ENCODE measurements at regions not wholly inside any gene's neighbourhood (a gene's known extent, or its start where the extent isn't known, plus 50 kb on each side); places are given as distances from the start of the nearest gene placed in this dataset.
"Not testable (repeated sequence)": the region's sequence is repeated elsewhere in the genome, so short reads cannot be mapped to it uniquely, and the experiment has no call there.

DNA sequence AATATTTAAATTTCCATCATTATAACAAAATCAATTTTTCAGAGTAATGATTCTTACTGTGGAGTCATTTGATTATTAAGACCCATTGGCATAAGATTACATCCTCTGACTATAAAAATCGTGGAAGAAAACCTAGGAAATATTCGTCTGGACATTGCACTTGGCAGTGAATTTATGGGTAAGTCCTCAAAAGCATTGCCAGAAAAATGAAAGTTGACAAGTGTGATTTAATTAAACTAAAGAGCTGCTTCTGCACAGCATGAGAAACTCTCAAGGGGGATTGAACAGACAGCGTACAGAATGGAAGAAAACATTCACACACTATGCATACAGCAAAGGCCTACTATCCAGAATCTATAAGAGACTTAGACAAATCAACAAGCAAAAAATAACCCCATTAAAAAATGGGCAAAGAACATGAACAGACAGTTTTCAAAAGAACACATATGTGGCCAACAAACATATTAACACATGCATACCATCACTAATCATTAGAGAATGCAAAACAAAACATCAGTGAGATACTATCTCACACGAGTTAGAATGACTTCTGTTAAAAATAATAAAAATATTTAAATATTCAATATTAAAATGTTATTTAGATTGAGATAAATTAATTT, 111.4 kb downstream of the CCDC74A start:
- DNase-seq = not testable (repeated sequence)

DNA sequence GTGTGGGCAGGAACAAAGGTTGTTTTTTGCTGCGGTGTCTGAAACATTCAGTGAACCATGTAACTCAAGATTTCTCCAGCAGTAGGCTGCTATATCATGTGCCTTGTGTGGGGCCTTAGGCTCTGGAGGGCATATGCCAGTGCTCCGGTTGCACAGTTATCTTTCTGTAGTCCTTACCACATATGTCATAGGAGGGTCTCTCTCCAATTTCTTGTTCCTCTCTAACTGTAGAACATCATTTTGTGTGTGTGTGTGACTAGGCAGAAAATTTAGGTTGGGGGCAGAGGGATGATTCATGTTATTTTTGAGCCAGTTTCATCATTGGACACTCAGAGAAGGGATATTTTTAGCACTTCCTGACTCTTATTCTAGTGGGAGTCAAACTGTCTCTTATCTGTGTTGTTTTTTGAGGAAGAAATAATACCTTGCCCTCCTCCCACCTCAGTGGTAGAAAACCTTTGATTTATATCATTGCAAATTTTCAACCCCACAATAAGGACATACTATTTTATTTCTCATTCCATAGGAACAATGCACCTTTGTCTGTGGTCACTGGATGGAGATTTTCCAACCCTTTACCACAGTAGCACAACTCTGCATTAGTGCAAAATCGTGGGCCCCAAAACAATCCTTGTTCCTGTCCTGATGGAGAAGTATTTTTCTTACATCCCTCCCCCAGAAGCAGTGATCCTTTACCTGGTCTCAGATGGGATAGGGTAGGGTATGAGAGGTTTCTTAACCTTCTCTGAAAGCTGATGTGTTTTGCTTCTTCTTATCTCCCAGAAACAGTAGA, 113.9 kb downstream of the CCDC74A start:
- DNase-seq = peak in 1 of 3 donors; percentile 18

DNA sequence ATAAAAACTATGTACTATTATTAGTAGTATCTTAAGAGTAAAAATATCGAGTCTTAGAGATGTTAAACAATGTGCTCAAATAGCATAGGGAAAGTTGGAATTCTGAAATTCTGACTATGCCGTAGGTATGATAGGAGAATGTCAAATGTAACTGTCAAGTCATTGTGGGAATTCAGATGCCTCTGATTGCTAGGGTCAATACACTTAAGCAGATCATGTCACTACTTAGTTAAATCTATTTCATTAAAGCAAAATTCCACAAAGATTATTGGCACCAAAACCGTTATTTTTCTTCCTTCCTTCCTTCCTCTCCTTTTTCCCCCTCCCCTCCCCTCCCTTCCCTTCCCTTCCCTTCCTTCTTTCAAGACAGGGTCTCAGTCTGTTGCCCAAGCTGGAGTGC, 115.5 kb downstream of the CCDC74A start:
- DNase-seq = not testable (repeated sequence)

DNA sequence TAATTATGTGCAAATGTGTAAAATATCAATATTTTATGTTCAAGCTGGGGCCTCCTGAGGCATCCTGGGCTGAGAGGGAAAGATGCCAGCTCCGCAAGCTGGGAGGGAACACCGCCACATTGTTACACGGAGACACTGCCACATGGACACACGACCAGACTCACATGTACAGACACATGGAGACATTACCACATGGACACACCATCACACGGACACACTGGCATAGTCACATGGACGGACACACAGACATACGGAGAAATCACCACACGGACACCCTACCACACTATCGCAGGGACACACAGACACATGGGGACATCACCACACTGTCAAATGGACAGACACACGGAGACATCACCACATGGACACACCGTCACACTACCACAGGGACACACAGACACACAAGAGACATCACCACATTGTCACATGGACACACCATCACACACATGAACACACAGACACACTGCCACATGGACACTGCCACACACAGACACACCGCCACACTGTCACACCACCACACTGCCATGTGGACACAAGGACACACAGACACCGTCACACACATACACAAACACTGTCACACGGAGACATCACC, 117.6 kb downstream of the CCDC74A start:
- no peak for DNase-seq

DNA sequence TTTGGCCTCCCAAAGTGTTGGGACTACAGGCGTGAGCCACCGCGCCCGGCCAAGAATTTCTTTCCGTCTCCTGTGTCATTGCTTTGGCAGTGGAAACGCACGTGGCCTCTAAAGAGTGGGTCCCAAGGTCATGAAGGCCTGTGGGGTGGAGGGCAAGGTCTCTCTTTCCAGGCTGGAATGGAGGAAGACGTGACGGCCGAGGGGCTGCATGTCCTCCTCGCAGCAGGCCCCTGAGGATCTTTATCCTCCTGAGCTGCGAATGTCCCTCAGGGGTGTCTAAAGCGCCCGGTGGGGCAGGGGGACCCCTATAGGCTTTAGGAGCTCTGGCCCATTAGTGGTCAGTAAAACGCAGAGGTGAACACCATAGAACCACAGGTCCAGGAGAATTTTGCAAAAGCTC, 118.5 kb downstream of the CCDC74A start:
- not testable (repeated sequence) for DNase-seq

DNA sequence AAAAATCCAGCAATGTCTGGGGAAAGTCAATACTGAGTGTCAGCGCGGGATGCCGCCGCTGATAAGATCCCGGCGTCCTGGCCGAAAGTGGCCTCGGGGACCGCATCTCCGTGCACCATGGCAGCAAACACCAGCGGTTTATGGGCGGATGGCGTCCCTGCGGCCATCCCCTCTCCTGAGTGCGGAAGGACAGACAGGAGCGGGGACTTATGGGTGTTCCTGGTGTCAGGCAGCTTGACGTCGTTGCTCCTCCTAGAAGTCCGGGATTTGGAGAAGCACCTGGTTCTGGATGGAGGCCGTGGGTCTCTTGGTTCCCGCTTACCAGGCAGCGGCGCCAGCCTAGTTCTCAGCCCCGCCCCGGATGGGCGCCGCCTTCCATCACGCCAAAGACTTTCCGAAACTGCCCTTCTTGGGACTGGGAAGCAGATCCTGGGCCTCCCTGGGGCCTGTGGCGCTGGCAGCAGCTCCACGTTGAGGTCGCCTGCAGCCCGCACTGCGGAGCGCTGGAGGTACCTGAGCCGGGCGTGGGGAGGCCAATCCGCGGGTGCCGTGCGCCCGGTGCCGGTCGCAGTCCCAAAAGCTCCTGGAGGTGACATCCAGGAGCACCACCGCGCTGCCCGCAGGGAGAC, 119.1 kb downstream of the CCDC74A start:
- no peak for DNase-seq

DNA sequence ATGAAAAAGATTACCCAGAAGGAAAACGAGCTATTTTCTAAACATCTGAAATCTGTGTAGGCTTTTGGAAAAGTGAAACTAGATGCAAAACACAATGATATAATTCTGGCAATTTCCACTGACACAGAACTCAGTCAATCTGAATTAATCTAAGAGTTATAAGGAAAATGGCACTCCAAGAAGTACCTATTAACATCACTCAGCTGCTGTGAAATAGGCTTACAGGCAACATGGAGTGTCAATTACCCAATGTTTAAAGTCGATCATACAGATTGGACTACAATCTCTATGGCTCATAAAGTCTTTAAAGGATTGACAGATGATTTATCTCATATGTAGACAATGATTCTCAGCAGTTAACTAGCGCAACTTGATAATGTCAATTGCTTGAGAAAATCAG, 120.9 kb downstream of the CCDC74A start:
- not testable (repeated sequence) for DNase-seq

DNA sequence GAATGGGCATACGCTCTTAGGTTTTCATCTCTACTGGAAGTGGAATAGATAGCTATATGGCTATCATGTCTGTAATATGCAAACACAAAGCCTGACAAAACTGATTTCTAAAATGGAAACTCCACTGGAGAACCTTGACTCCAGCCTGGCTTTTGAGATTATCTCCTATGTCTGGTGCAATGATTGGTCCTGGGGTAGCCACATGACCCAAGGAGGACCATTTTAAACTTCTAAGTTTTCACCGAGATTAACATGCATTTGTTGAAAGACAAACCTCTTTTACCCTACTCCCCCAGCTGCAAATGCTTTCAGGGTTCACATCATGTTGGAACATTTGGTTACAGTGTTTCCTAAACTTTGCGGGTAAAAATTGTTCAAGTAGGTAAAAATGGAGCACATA, 124.6 kb downstream of the CCDC74A start:
- DNase-seq = not testable (repeated sequence)

DNA sequence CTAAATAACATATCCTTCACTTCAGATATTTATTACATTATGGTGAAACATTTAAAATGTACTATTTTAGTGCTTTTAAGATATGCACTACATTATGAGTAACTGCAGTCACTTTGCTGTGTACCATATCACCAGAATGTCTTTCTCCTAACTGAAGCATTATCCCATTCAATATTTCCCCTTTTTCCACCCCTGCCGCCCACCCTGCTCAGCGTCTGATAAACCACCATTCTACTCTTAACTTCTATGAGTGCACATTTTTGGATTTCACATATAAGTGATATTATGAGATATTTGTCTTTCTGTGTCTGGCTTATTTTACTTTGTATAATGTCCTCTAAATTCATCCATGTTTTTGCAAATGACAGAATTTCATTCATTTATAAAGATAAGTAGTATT, 126.4 kb downstream of the CCDC74A start:
- DNase-seq = not testable (repeated sequence)

DNA sequence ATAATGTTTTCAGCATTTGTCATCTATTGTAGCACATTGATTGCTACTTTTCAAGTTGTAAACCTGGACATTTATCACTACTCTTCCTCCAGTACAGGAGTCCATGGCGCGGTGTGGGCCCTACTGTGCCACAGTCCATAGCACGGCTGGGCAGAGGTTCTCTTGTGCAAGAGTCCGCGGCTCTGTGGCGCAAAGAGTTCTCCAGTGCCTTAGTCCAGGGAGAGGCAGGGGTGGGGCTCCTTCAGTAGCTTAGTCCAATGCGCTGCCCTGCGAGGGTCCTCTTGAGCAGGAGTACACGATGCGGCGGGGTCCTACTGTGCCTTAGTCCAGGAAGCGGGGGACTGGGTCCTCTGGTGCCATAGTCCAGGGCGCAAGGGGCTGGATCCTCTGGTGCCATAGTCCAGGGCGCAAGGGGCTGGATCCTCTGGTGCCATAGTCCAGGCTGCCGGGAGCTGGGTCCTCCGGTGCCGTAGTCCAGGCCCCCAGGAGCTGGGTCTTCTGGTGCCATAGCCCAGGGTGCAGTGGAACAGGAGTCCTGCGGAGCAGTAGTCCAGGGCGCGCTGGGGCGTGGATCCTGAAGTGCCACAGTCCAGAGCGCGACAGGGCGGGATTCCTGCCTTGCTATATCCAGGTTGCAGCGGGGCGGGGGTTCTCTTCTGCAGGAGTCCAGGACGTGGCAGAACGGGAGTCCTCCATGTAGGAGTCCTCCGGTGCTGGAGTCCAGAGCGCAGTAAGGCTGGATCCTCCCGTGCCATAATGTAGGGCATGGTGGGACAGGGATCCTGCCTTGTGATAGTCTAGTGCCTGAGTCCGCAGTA, 129.3 kb downstream of the CCDC74A start:
- DNase-seq = no peak

DNA sequence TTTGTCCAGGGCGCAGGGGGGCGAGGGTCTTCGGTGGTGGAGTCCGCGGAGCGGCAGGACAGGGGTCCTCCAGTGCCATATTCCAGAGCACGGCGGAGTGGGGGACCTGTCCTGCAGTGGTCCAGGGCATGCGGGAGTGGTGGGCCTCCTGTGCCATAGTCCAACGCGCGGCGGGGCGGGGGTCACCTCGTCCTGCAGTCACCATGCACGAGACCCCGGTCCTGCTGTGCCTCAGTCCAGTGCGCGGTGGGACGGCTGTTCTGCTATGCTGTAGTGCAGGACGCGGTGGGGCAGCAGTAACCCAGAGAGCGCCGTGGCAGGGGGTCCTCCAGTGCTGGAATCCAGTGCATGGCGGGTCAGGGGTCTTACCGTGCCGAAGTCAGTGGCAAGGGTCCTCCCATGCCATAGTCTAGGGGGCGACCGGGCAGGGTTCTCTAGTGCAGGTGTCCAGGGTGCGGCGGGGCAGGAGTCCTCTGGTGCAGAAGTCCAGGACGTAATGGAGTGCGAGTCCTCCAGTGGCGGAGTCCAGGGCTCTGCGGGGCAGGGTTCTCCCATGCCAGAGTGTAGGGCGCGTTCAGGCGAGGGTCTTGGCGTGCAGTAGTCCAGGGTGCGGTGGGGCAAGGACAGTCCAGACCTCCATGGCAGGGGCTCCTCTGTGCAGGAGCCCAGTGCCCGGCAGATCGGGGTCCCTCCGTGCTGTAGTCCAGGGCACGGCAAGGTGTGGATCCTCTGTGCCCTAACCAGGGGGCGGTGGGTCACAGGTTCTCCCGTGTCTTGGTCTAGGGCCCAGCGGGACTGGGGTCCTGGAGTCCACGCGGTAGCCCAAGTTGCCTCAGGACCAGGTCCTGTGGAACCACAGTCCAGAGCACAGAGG, 130.4 kb downstream of the CCDC74A start:
- DNase-seq = no peak

DNA sequence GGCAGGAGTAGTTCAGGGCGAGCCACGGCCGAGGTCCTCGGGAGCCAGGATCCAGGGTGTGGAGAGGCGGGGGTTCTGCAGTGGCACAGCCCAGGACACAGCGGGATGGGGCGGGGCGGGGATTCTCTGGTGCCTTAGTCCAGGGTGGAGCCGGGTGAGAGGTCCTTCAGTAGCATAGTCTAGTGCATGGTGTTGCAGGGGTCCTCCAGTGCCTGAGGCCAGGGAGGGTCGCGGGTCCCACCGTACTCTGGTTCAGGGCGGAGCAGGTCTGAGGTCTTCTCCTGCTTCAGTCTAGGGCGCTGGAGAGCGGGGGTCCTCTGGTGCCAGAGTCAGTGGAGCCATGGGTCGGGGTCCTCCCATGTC, 131.1 kb downstream of the CCDC74A start:
- DNase-seq = no peak

DNA sequence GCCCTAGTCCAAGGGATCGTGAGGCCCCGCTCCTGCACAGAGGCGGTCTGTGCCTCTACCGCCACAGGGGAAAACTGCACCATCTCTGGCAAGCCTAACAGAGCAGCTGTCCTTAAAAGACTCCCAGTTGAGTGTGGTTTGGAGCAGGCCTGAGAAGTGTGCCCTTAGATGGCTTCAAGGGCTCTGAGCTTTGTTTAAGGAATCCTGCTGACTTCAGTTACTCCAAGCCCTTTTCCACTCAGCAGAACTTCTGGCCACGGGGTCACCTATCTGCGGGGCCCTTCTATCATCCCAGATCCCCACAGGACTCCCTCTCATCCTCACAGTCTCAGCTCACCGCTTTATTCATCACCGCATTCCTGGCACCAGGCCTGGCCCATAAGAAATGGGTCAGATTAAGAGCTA, 131.5 kb downstream of the CCDC74A start:
- no peak for DNase-seq

DNA sequence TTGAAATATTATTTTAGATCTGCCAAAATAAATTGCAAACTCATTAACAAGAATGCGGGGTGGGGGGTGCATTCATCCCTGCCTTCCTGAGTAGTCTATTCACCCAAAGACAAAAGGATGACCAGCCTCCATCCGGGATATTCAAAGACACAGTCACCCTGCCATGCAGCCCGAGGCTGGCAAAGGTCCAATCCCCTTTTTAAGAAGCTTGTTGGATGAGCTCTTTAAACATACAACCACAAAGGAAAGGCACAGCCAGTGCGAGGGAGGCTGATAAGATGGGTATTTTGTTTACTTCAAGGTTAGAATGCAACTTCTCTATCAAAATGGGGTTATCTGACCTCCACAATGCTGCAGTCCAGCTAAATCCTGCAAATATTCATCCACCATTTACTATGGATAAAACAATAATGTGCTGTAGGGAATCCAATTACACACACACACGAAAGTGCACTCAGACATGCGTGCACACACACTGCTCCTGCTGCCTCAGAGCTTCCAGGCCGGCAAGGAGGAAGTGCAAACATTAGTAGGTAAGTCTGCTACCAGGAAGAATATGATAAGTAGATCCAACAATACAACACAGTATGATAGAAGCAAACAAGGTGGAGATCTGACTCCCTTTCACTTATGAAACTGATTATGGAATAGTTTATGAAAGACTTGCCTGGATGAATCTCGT, 133.6 kb downstream of the CCDC74A start:
- not testable (repeated sequence) for DNase-seq

DNA sequence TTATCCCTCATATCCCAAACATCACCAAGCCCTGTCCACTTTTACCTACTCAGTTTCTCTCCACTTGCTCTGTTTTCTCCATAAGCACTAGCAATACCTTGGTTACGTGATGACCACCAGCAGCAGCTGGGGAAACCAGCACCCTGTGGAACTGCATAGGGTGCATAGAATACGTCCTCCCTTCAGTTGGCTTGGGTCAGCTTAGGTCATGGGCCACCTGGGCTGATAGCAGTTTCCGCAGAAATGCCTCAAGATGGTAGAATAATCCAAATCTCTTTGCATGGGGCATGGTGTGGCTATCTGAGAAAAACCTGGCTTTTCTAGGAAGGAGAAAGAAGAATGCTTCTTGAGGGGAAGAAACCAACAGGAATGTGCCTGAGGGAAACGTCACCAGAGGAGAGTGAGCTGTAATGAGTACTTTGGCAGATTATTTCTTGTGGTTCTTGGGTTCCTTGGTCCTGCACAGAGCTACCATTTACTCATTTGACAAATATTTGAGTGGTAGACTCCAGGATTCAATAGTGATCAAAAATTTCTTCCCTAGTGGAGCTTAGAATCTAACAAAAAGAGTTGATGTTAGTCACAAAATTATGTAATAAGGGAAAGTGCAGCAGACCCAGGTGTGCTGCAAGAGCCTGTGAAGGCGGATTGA, 134.3 kb downstream of the CCDC74A start:
- DNase-seq = not testable (repeated sequence)

DNA sequence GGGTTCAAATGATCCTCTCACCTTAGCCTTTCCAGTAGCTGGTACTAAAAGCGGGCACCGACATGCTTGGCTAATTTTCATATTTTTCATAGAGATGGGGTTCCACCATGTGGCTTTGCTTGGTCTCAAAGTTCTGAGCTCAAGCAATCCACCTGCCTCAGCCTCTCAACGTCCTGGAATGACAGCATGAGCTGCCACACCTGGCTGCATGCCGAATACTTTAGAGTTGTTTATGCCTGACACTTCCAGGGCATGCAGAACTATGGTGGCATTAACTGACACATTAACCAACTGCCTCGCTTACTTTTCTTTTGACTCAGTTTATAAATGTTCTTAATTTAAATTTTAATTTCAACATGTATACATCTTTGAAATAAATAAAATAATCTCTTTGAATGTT, 135.8 kb downstream of the CCDC74A start:
- not testable (repeated sequence) for DNase-seq

DNA sequence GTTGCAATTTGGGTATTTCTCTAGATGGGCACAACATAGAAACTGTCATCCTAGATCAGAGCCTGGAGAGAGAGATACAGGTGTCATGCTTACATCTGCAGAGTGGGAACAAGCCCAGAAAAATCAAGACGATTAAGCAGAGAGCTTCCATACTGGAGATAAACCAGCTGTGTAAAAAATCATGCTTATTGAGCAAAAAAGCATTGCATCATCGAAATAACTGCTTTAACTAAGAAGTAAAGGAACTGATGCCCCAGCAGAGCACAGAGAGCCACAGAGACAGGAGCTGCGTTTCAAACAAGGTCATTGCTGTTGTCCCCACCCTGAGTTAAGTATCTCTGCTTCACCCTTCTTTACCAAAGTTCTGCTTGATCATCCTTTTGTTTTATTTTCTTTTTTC, 138.0 kb downstream of the CCDC74A start:
- DNase-seq = not testable (repeated sequence)

DNA sequence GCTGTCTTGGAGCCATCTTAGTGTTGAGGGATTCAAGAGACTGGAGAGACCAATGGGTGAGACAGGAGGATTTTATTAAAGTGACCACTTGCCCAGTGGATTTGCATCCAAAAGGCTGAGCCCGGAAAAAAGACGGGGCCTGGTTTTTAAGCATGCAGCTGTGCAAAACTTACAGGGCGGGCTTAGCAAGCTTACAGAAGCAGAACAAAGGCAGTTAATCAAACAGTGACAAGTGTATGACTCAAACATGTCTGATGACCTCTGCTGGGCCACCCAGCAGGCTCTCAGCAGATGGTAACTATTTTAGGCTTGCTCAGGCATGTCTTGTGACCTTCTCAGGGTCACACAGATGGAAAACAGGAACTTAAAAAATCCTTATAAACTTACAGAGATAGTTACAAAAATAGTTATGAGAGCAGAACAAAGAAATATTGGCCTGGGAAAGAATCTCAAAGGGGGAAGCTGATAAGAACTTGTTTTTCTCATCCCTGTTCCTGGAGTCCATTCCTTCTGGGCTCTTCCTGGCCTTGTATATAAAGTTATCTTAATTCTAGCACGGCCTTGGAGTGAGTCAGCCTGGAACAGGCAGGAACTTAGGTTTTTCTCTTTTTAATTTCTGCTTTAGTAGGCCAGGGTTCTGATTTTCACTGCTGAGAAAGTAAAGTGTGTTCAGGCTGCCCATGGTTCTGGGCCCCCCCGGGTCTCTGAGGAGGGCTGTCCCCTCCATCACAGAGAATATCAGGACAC, 141.3 kb downstream of the CCDC74A start:
- DNase-seq = peak in 2 of 3 donors; percentile 12 to 70

Data from muscle of back (tissue), 3 donors.